Adipocyte (in vitro differentiated cells): ENCODE measurements at regions not wholly inside any gene's neighbourhood (a gene's known extent, or its start where the extent isn't known, plus 50 kb on each side); places are given as distances from the start of the nearest gene placed in this dataset.

Source experiments
- DNase-seq: peaks from one replicate; pipeline ENCODE4 v3.0.0-alpha.2; 2015; ENCODE audit warnings: low read depth
- H3K27me3 ChIP-seq: replicated peaks from 2 replicates; pipeline ENCODE4 v1.7.0; 2013; ENCODE audit warnings: mild to moderate bottlenecking, low read length, moderate library complexity; ENCODE audit not compliant: control insufficient read depth, insufficient read depth
- H3K36me3 ChIP-seq: 2 replicates; pipeline ENCODE4 v1.7.0; 2013; ENCODE audit warnings: low read length, mild to moderate bottlenecking, moderate library complexity; ENCODE audit not compliant: control insufficient read depth, insufficient read depth, severe bottlenecking
- H3K4me1 ChIP-seq: 2 replicates; pipeline ENCODE4 v1.7.0; 2013; ENCODE audit warnings: mild to moderate bottlenecking, low read length, moderate library complexity; ENCODE audit not compliant: control insufficient read depth, insufficient read depth
- H3K4me3 ChIP-seq: 2 replicates; pipeline ENCODE4 v1.7.0; 2013; ENCODE audit warnings: mild to moderate bottlenecking, low read length, moderate library complexity
- H3K9ac ChIP-seq: 2 replicates; pipeline ENCODE4 v1.7.0; 2013; ENCODE audit warnings: mild to moderate bottlenecking, low read length, moderate library complexity
- H3K9me3 ChIP-seq: 2 replicates; pipeline ENCODE4 v1.7.0; 2013; ENCODE audit warnings: mild to moderate bottlenecking, low read length, moderate library complexity; ENCODE audit not compliant: control insufficient read depth

DNA sequence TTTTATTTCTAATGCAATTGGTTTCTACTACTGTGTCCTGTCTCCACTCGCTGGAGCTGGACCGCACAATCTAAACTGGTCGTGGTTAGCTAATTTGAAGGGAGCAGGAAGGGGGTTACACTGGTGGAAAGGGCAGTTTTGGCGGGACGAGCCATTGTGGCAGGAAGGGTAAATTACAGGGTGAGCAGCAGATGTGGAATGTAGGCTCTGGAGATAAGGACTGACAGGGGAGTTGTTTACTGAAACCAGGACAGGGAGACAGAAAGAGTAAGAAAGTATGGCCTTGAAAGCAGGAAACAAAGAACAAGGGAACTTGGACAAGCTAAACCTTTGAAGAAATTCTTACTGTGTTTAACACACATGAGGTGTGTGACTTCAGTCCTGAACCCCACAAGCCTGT lies 147.8 kb downstream of the ATXN7L3B start:
- no peak overlapping the region for H3K9ac ChIP-seq

GRCh38 chr12:74689071-74689655 lies 151.5 kb downstream of the ATXN7L3B start:
- H3K9ac ChIP-seq = no peak overlapping the region
- H3K27me3 ChIP-seq = no peaks in the 10 kb centered on the region
- no peaks in the 10 kb centered on the region for H3K36me3 ChIP-seq
- DNase-seq = peak; percentile 82
- H3K4me1 ChIP-seq = no peaks in the 10 kb centered on the region
- H3K4me3 ChIP-seq = no peak overlapping the region
- peaks cover 2% of the 10 kb centered on the region for H3K9me3 ChIP-seq

More for the DNA sequence above, 147.8 kb downstream of the ATXN7L3B start:
- DNase-seq = no peak
- H3K27me3 ChIP-seq = no peaks in the 10 kb centered on the region
- peaks cover 2% of the 10 kb centered on the region for H3K9me3 ChIP-seq
- H3K36me3 ChIP-seq = no peaks in the 10 kb centered on the region
- no peaks in the 10 kb centered on the region for H3K4me1 ChIP-seq
- no peak overlapping the region for H3K4me3 ChIP-seq

- Histone ChIP-seq H3K4me3 (no peak overlapping the region), H3K9me3 (peaks cover 2% of the 10 kb centered on the region), H3K4me1 (no peaks in the 10 kb centered on the region), H3K9ac (no peak overlapping the region), H3K36me3 (no peaks in the 10 kb centered on the region), H3K27me3 (no peaks in the 10 kb centered on the region)
- DNase-seq = no peak
These were observed 152.3 kb downstream of the ATXN7L3B start for GRCh38 chr12:74689929-74690328.

DNA sequence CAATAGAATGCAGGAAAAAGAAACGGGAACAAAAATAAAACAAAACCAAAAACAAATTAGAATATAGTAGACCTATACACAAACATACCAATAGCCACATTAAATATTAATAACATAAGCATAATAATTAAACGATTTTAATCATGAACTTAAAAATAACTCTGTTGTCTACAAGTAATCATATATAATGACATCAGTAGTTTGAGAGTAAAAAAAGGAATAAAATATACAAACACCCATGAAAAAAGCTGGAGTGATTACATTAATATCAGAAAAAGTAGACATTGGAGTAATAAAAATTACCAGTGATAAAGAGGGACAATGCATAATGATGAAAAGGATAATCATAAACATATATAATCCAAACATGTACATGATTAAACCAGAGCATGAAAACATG lies 181.8 kb downstream of the ATXN7L3B start:
- no peaks in the 10 kb centered on the region for H3K4me1 ChIP-seq
- H3K36me3 ChIP-seq = no peaks in the 10 kb centered on the region
- DNase-seq = no peak
- H3K9me3 ChIP-seq = no peaks in the 10 kb centered on the region
- no peaks in the 10 kb centered on the region for H3K27me3 ChIP-seq
- no peak overlapping the region for H3K4me3 ChIP-seq
- no peak overlapping the region for H3K9ac ChIP-seq

DNA sequence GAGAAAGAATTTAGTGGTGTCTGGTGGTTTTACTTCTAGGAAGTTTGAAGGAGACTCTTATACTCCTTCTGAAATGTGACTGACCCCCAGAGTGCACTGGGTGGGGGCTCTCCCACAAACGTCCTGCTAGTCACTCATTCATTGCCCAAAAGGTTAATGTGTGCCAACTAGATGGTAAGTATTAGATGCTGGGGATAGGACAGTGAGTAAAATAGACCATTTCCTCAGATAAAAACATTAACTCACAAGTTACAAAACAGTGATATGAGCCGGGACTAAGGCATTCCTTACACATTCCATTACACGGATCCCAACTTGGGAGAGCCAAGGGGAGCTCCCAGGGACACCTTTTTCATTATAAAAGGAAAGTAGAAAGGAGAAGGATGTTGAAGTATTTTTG lies 185.1 kb downstream of the ATXN7L3B start:
- Histone ChIP-seq H3K4me1 (no peaks in the 10 kb centered on the region), H3K36me3 (no peaks in the 10 kb centered on the region), H3K9me3 (no peaks in the 10 kb centered on the region), H3K9ac (no peak overlapping the region), H3K27me3 (no peaks in the 10 kb centered on the region), H3K4me3 (no peak overlapping the region)
- DNase-seq = peak; percentile 13

DNA sequence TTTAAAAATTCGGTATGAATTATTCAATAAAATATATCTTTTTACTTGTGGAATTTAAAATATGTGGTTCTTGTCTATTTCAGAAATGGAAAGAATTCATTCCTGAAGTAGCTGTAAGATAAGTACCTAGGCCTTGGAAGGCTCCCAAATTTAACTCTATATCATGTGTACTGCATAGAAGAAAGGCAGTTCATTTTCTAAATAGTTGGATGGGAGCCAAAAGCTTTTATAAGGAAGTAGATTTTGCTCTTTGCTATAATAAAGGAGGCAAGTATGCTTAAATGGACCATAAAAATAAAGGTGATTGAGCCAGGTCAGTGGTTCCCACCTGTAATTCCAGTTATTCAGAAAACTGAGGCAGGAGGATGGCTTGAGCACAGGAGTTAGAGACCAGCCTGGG lies 187.5 kb downstream of the ATXN7L3B start:
- Histone ChIP-seq H3K4me3 (no peak overlapping the region), H3K9ac (no peak overlapping the region), H3K4me1 (no peaks in the 10 kb centered on the region), H3K27me3 (no peaks in the 10 kb centered on the region), H3K9me3 (no peaks in the 10 kb centered on the region), H3K36me3 (no peaks in the 10 kb centered on the region)
- peak; percentile 73 for DNase-seq

DNA sequence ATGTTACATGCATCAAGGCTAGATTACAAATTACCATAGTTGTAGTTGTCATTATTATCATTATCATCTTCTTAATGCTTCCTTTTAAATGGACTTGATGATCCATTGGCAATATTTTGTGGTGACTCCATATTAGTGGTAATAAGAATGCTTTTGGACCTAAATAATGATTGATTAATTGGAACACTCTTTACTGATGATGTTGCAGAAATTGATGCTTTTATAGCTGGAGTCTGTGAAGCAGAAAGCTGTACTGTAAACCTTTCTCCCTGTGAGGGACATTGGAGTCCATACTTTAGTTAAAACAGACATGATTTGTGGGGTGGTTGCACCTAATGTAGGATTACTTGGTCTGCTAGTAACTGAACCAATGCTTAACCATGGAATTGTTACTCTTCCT lies 190.4 kb downstream of the ATXN7L3B start:
- Histone ChIP-seq H3K36me3 (no peaks in the 10 kb centered on the region), H3K9ac (no peak overlapping the region), H3K27me3 (no peaks in the 10 kb centered on the region), H3K4me3 (no peak overlapping the region), H3K9me3 (no peaks in the 10 kb centered on the region), H3K4me1 (no peaks in the 10 kb centered on the region)
- DNase-seq = no peak

GRCh38 chr12:74732164-74732784 lies 194.6 kb downstream of the ATXN7L3B start:
- H3K9ac ChIP-seq = no peak overlapping the region
- no peak overlapping the region for H3K4me3 ChIP-seq
- no peaks in the 10 kb centered on the region for H3K36me3 ChIP-seq
- no peaks in the 10 kb centered on the region for H3K9me3 ChIP-seq
- H3K4me1 ChIP-seq = no peaks in the 10 kb centered on the region
- DNase-seq = no peak
- H3K27me3 ChIP-seq = no peaks in the 10 kb centered on the region

- no peaks in the 10 kb centered on the region for H3K36me3 ChIP-seq
- H3K9me3 ChIP-seq = no peaks in the 10 kb centered on the region
- DNase-seq = no peak
- no peaks in the 10 kb centered on the region for H3K27me3 ChIP-seq
- H3K9ac ChIP-seq = no peak overlapping the region
- H3K4me3 ChIP-seq = no peak overlapping the region
- H3K4me1 ChIP-seq = no peaks in the 10 kb centered on the region
These were observed 195.2 kb downstream of the ATXN7L3B start for GRCh38 chr12:74732826-74733225.

- H3K9ac ChIP-seq = no peak overlapping the region
- no peak for DNase-seq
- H3K9me3 ChIP-seq = no peaks in the 10 kb centered on the region
- no peaks in the 10 kb centered on the region for H3K4me1 ChIP-seq
- no peaks in the 10 kb centered on the region for H3K27me3 ChIP-seq
- no peak overlapping the region for H3K4me3 ChIP-seq
- no peaks in the 10 kb centered on the region for H3K36me3 ChIP-seq
These were observed 203.5 kb downstream of the ATXN7L3B start for GRCh38 chr12:74741112-74741511.

- H3K9me3 ChIP-seq = no peaks in the 10 kb centered on the region
- DNase-seq = peak; percentile 79
- H3K4me3 ChIP-seq = no peak overlapping the region
- no peak overlapping the region for H3K9ac ChIP-seq
- H3K36me3 ChIP-seq = no peaks in the 10 kb centered on the region
- H3K4me1 ChIP-seq = no peaks in the 10 kb centered on the region
- H3K27me3 ChIP-seq = no peaks in the 10 kb centered on the region
These were observed 209.7 kb downstream of the ATXN7L3B start for GRCh38 chr12:74747305-74747704.

DNA sequence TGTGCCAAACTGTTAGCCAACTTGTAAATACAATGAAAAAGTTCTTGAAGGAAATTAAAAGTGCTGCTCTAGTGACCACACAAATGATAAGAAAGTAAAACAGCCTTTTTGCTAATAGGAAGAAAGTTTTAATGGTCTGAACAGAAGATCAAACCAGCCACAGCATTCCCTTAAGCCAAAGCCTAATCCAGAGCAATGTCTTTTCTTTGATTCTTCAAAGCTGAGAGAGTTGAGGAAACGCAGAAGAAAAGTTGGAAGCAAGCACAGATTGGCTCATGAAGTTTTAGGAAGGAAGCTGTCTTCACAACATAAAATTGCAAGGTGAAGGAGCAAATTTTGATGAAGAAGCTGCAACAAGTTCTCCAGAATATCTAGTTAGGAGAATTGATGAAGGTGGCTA lies 213.8 kb downstream of the ATXN7L3B start:
- Histone ChIP-seq H3K9me3 (no peaks in the 10 kb centered on the region), H3K4me3 (no peak overlapping the region), H3K36me3 (no peaks in the 10 kb centered on the region), H3K9ac (no peak overlapping the region), H3K4me1 (no peaks in the 10 kb centered on the region), H3K27me3 (no peaks in the 10 kb centered on the region)
- no peak for DNase-seq
